H1 (cell line): ENCODE measurements at regions not wholly inside any gene's neighbourhood (a gene's known extent, or its start where the extent isn't known, plus 50 kb on each side); places are given as distances from the start of the nearest gene placed in this dataset.

Experiments used
- CTCF ChIA-PET: fragments of 300-600 bp; sonication (Branson Sonifier 250); formaldehyde crosslinking; loops from one replicate; lab custom pipeline; 2021; ENCODE audit not compliant: partially characterized antibody; lab: Charles Lee
- POLR2A ChIA-PET: fragments of 300-600 bp; sonication (Branson Sonifier 250); formaldehyde crosslinking; loops from one replicate; lab custom pipeline; 2021; ENCODE audit warnings: inconsistent platforms; ENCODE audit not compliant: partially characterized antibody; lab: Charles Lee
- DNase-seq, 2 experiments: peaks; one replicate each; pipeline versions ENCODE4 v3.0.0 to v3.0.0-alpha.2; 2010 to 2022; ENCODE audit warnings: low spot score in 2 of 2, low read depth in 1 of 2, mixed read lengths in 1 of 2
- FAIRE-seq: peaks from 2 replicates; lab custom pipeline; 2011; peaks lifted over from hg19 to GRCh38; lab: Jason Lieb, UNC
- H2AFZ ChIP-seq: 2 replicates; pipeline ENCODE4 v1.8.1; 2012; ENCODE audit warnings: low read length, inconsistent platforms
- H2AK5ac ChIP-seq: 2 replicates; pipeline ENCODE4 v1.6.1; 2013; ENCODE audit warnings: low read depth, low read length
- H2BK120ac ChIP-seq: replicated peaks from 2 replicates; pipeline ENCODE3; 2013; ENCODE audit warnings: low read depth, low read length, inconsistent platforms
- H2BK12ac ChIP-seq: 2 replicates; pipeline ENCODE4 v1.6.1; 2013; ENCODE audit warnings: low read depth, low read length
- H2BK15ac ChIP-seq: 2 replicates; pipeline ENCODE4 v1.6.1; 2013; ENCODE audit warnings: low read length
- H2BK20ac ChIP-seq: 2 replicates; pipeline ENCODE4 v1.6.1; 2013; ENCODE audit warnings: low read length
- H2BK5ac ChIP-seq: 2 replicates; pipeline ENCODE4 v1.6.1; 2013; ENCODE audit warnings: low read depth, low read length
- H3K14ac ChIP-seq: 2 replicates; pipeline ENCODE4 v1.6.1; 2013; ENCODE audit warnings: inconsistent platforms; ENCODE audit not compliant: insufficient read length
- H3K18ac ChIP-seq: 2 replicates; pipeline ENCODE4 v1.6.1; 2013; ENCODE audit warnings: low read length; ENCODE audit errors: extremely low read depth
- H3K23ac ChIP-seq: 2 replicates; pipeline ENCODE4 v1.6.1; 2013; ENCODE audit warnings: inconsistent platforms; ENCODE audit not compliant: insufficient read length
- H3K23me2 ChIP-seq: 2 replicates; pipeline ENCODE4 v1.6.1; 2013; ENCODE audit warnings: low read depth, low read length
- H3K27ac ChIP-seq: 2 replicates; pipeline ENCODE4 v1.6.1; 2011; ENCODE audit warnings: low read depth, low read length, inconsistent platforms
- H3K27me3 ChIP-seq, 4 experiments: replicated peaks in 1 of 4; 1 replicate in 1 of 4; 2 replicates in 3 of 4; pipeline versions ENCODE4 v1.6.1 to v1.8.1; 2011 to 2013; ENCODE audit warnings: low read length in 3 of 4, mild to moderate bottlenecking in 3 of 4, inconsistent platforms in 2 of 4, mixed read lengths in 2 of 4, moderate library complexity in 1 of 4; ENCODE audit not compliant: control insufficient read depth in 3 of 4, insufficient read depth in 3 of 4; ENCODE audit errors: extremely low read depth in 1 of 4
- H3K36me3 ChIP-seq, 4 experiments: 2 replicates each; pipeline versions ENCODE4 v1.6.1 to v1.8.1; 2011 to 2013; ENCODE audit warnings: mild to moderate bottlenecking in 4 of 4, low read length in 3 of 4, moderate library complexity in 2 of 4, control low read depth in 1 of 4, inconsistent platforms in 1 of 4; ENCODE audit not compliant: insufficient read depth in 4 of 4, control insufficient read depth in 2 of 4
- H3K4ac ChIP-seq: replicated peaks from 2 replicates; pipeline ENCODE3; 2013; ENCODE audit warnings: low read length, low read depth, mixed read lengths, inconsistent platforms; ENCODE audit not compliant: insufficient read length
- H3K4me1 ChIP-seq, 4 experiments: replicated peaks in 1 of 4; 1 replicate in 1 of 4; 2 replicates in 3 of 4; pipeline versions ENCODE4 v1.6.1 to v1.8.1; 2011 to 2013; ENCODE audit warnings: low read length in 3 of 4, inconsistent platforms in 2 of 4, mixed read lengths in 1 of 4; ENCODE audit not compliant: insufficient read depth in 4 of 4, control insufficient read depth in 3 of 4
- H3K4me2 ChIP-seq, 2 experiments: 2 replicates each; pipeline versions ENCODE4 v1.6.1 to v1.8.1; 2011 to 2013; ENCODE audit warnings: low read depth in 2 of 2, low read length in 2 of 2, control low read depth in 1 of 2, inconsistent platforms in 1 of 2, mild to moderate bottlenecking in 1 of 2; ENCODE audit not compliant: insufficient read depth in 1 of 2
- H3K4me3 ChIP-seq, 4 experiments: fragments of 200-600, 300-600 bp in 1 of 4; sonication (generic), shearing (Covaris generic), sonication (Bioruptor Twin) in 1 of 4; 2 replicates each; pipeline versions ENCODE4 v1.5.1 to v1.8.1; 2011 to 2016; ENCODE audit warnings: low read length in 4 of 4, low read depth in 3 of 4, control low read depth in 2 of 4, inconsistent platforms in 2 of 4, mild to moderate bottlenecking in 2 of 4, mixed read lengths in 1 of 4, moderate library complexity in 1 of 4; ENCODE audit not compliant: insufficient read depth in 2 of 4; ENCODE audit errors: extremely low read depth in 1 of 4
- H3K56ac ChIP-seq: replicated peaks from 2 replicates; pipeline ENCODE3; 2013; ENCODE audit warnings: low read depth, mild to moderate bottlenecking, mixed read lengths, low read length, inconsistent platforms; ENCODE audit not compliant: insufficient read length
- H3K79me1 ChIP-seq: 2 replicates; pipeline ENCODE4 v1.6.1; 2013; ENCODE audit warnings: low read depth, low read length, control low read depth
- H3K79me2 ChIP-seq, 2 experiments: 2 replicates each; pipeline versions ENCODE4 v1.6.1 to v1.8.1; 2012 to 2013; ENCODE audit warnings: low read length in 2 of 2, mild to moderate bottlenecking in 2 of 2, inconsistent platforms in 1 of 2; ENCODE audit not compliant: insufficient read depth in 2 of 2, control insufficient read depth in 1 of 2
- H3K9ac ChIP-seq, 4 experiments: replicated peaks in 1 of 4; 1 replicate in 1 of 4; 2 replicates in 3 of 4; pipeline versions ENCODE4 v1.6.1 to v1.8.1; 2011 to 2013; ENCODE audit warnings: low read depth in 3 of 4, low read length in 3 of 4, control low read depth in 2 of 4, mild to moderate bottlenecking in 2 of 4, moderate library complexity in 2 of 4, inconsistent platforms in 1 of 4; ENCODE audit errors: extremely low read depth in 1 of 4
- H3K9me3 ChIP-seq, 2 experiments: 2 replicates each; pipeline versions ENCODE4 v1.6.1 to v1.8.1; 2012 to 2013; ENCODE audit warnings: mild to moderate bottlenecking in 2 of 2, moderate library complexity in 2 of 2, control low read depth in 1 of 2, inconsistent platforms in 1 of 2, low read depth in 1 of 2, low read length in 1 of 2, mixed read lengths in 1 of 2; ENCODE audit not compliant: insufficient read depth in 2 of 2
- H4K20me1 ChIP-seq, 2 experiments: replicated peaks in 1 of 2; 2 replicates each; pipeline versions ENCODE3 to v1.8.1; 2011 to 2013; ENCODE audit warnings: inconsistent platforms in 2 of 2, low read length in 2 of 2, mild to moderate bottlenecking in 1 of 2; ENCODE audit not compliant: insufficient read depth in 2 of 2, control insufficient read depth in 1 of 2
- H4K5ac ChIP-seq: 2 replicates; pipeline ENCODE4 v1.6.1; 2013; ENCODE audit warnings: low read length, low read depth, mixed read lengths, inconsistent platforms; ENCODE audit not compliant: insufficient read length
- H4K8ac ChIP-seq: 2 replicates; pipeline ENCODE4 v1.8.0; 2013; ENCODE audit warnings: mild to moderate bottlenecking, moderate library complexity, low read length, inconsistent platforms; ENCODE audit not compliant: insufficient read depth; ENCODE audit errors: extremely low read depth
- H4K91ac ChIP-seq: replicated peaks from 2 replicates; pipeline ENCODE3; 2013; ENCODE audit warnings: low read length, mixed read lengths, inconsistent platforms; ENCODE audit not compliant: insufficient read length
- ATF2 ChIP-seq: IDR thresholded peaks from 2 replicates; pipeline ENCODE4 v1.6.1; 2012; ENCODE audit warnings: low read length, inconsistent platforms
- CTCF ChIP-seq, 3 experiments: IDR thresholded peaks; 1 replicate in 2 of 3; 2 replicates in 1 of 3; pipeline versions ENCODE4 v1.5.1 to v1.6.1; 2011; ENCODE audit warnings: low read length in 3 of 3, mild to moderate bottlenecking in 3 of 3, inconsistent platforms in 2 of 3, low read depth in 1 of 3, moderate library complexity in 1 of 3; ENCODE audit not compliant: insufficient read depth in 1 of 3; ENCODE audit errors: control extremely low read depth in 1 of 3
- FOSL1 ChIP-seq: IDR thresholded peaks from 2 replicates; pipeline ENCODE4 v1.6.1; 2011; ENCODE audit warnings: mild to moderate bottlenecking, low read depth, low read length, moderate library complexity; ENCODE audit not compliant: insufficient read depth
- POU5F1 ChIP-seq: IDR thresholded peaks from 2 replicates; pipeline ENCODE4 v1.6.1; 2011; ENCODE audit warnings: low read depth, mild to moderate bottlenecking, low read length, moderate library complexity
- SP1 ChIP-seq: IDR thresholded peaks from 2 replicates; pipeline ENCODE4 v1.6.1; 2011; ENCODE audit warnings: low read depth, low read length
- SP4 ChIP-seq: IDR thresholded peaks from 2 replicates; pipeline ENCODE4 v1.6.1; 2012; ENCODE audit warnings: low read length, inconsistent platforms
- WGBS, 2 experiments: shearing (Covaris generic) in 1 of 2; methylation state at CpG; one replicate each; pipeline versions ENCODE4 v1.1.6 to v1.1.7; 2013 to 2015; ENCODE audit warnings: low lambda C conversion rate in 2 of 2, mixed read lengths in 2 of 2, inconsistent platforms in 1 of 2, low coverage in 1 of 2, missing lambda C conversion rate in 1 of 2; ENCODE audit not compliant: insufficient replicate concordance in 2 of 2, insufficient coverage in 1 of 2, insufficient read length in 1 of 2; ENCODE audit errors: extremely low coverage in 1 of 2, missing lambda C conversion rate in 1 of 2; 5-methylcytosine and 5-hydroxymethylcytosine counted together

GRCh38 chr17:34780438-34780837 lies 180.8 kb downstream of the CCT6B start:
- no peak for TF ChIP-seq SP4
- TF ChIP-seq CTCF (IDR thresholded peaks at IDR 0.05; ENCODE audit: control extremely low read depth in 1 of 3, insufficient read depth in 1 of 3, low read depth in 1 of 3, low read length in 3 of 3), result no peak
- TF ChIP-seq SP1, result no peak
- TF ChIP-seq FOSL1, result no peak
- TF ChIP-seq POU5F1, result no peak
- TF ChIP-seq ATF2, result no peak
- no peak overlapping the region for H3K4me2 ChIP-seq
- H3K79me2 ChIP-seq, result no peaks in the 10 kb centered on the region
- no peak overlapping the region for H3K27ac ChIP-seq
- H3K79me1 ChIP-seq, result no peaks in the 10 kb centered on the region
- H2BK20ac ChIP-seq, result no peak overlapping the region
- CTCF ChIA-PET, result interaction anchor here (0.8 to 1.2 kb wide), 2 partner anchors 54 to 225 kb away, joined by 3 read pairs; no protein-coding TSS in a partner anchor
- H4K20me1 ChIP-seq, result no peaks in the 10 kb centered on the region
- H3K9ac ChIP-seq, result no peak overlapping the region
- H3K4me1 ChIP-seq, result no peaks in the 10 kb centered on the region; a peak in 1 of 7 replicates
- H3K14ac ChIP-seq, result no peak overlapping the region
- no peak overlapping the region for H3K18ac ChIP-seq
- H4K8ac ChIP-seq, result no peak overlapping the region
- no peak overlapping the region for H2AK5ac ChIP-seq
- no peak overlapping the region for H3K4ac ChIP-seq
- POLR2A ChIA-PET, result no interaction called here
- DNase-seq (no peak), FAIRE-seq (no peak)
- H3K27me3 ChIP-seq, result no peaks in the 10 kb centered on the region
- H3K36me3 ChIP-seq, result no peaks in the 10 kb centered on the region
- no peak overlapping the region for H2AFZ ChIP-seq
- peaks cover 1% of the 10 kb centered on the region; the same call in 1 of the 2 replicates for H3K23me2 ChIP-seq
- no peak overlapping the region for H2BK12ac ChIP-seq
- H3K4me3 ChIP-seq, result no peak overlapping the region
- H3K23ac ChIP-seq, result no peak overlapping the region
- H3K56ac ChIP-seq, result no peak overlapping the region
- no peaks in the 10 kb centered on the region; a peak in 1 of 4 replicates for H3K9me3 ChIP-seq
- WGBS, 2 experiments, result 91% methylated on average over 3 of the region's 3 CpGs; no CpG with 5 or more reads in 1 of the 2 experiments
- H2BK15ac ChIP-seq, result no peak overlapping the region
- H2BK120ac ChIP-seq, result no peak overlapping the region
- H4K5ac ChIP-seq, result no peak overlapping the region
- H2BK5ac ChIP-seq, result no peak overlapping the region
- H4K91ac ChIP-seq, result no peak overlapping the region
